H9 (cell line): ENCODE measurements at regions not wholly inside any gene's neighbourhood (a gene's known extent, or its start where the extent isn't known, plus 50 kb on each side); places are given as distances from the start of the nearest gene placed in this dataset.

Experiments
- DNase-seq: peaks from one replicate; pipeline ENCODE4 v3.0.0-alpha.2; 2017
- H2AFZ ChIP-seq: one replicate; pipeline ENCODE4 v1.6.1; 2013; ENCODE audit warnings: mild to moderate bottlenecking, low read length, control low read depth, moderate library complexity
- H2AK5ac ChIP-seq: 2 replicates; pipeline ENCODE4 v1.6.1; 2013; ENCODE audit warnings: low read length, control low read depth, mixed read lengths; ENCODE audit not compliant: insufficient read length
- H2BK120ac ChIP-seq: one replicate; pipeline ENCODE4 v1.6.1; 2013; ENCODE audit warnings: low read depth, mild to moderate bottlenecking, low read length, control low read depth, inconsistent platforms; ENCODE audit not compliant: poor library complexity, severe bottlenecking
- H2BK12ac ChIP-seq: 2 replicates; pipeline ENCODE4 v1.6.1; 2013; ENCODE audit warnings: low read length, control low read depth, mixed read lengths, low read depth; ENCODE audit not compliant: insufficient read length
- H2BK15ac ChIP-seq: 2 replicates; pipeline ENCODE4 v1.6.1; 2013; ENCODE audit warnings: low read depth, low read length, control low read depth
- H2BK20ac ChIP-seq: one replicate; pipeline ENCODE4 v1.6.1; 2013; ENCODE audit warnings: low read depth, mild to moderate bottlenecking, low read length, control low read depth, inconsistent platforms; ENCODE audit not compliant: poor library complexity, severe bottlenecking
- H2BK5ac ChIP-seq: 2 replicates; pipeline ENCODE4 v1.6.1; 2013; ENCODE audit warnings: low read length, control low read depth, mixed read lengths; ENCODE audit not compliant: insufficient read length
- H3K14ac ChIP-seq: 2 replicates; pipeline ENCODE4 v1.6.1; 2013; ENCODE audit warnings: low read length, control low read depth; ENCODE audit not compliant: insufficient read depth
- H3K18ac ChIP-seq: 2 replicates; pipeline ENCODE4 v1.6.1; 2013; ENCODE audit warnings: low read depth, mild to moderate bottlenecking, mixed read lengths, low read length, control low read depth; ENCODE audit not compliant: insufficient read length
- H3K23ac ChIP-seq: 2 replicates; pipeline ENCODE4 v1.6.1; 2013; ENCODE audit warnings: low read length, control low read depth, mixed read lengths, low read depth; ENCODE audit not compliant: insufficient read length
- H3K23me2 ChIP-seq: 2 replicates; pipeline ENCODE4 v1.6.1; 2013; ENCODE audit warnings: low read depth, mild to moderate bottlenecking, mixed read lengths, low read length, control low read depth; ENCODE audit not compliant: insufficient read length, poor library complexity, severe bottlenecking
- H3K27ac ChIP-seq: 2 replicates; pipeline ENCODE4 v1.5.1; 2013; ENCODE audit warnings: low read length, control low read depth, mixed read lengths, low read depth; ENCODE audit not compliant: insufficient read length
- H3K27me3 ChIP-seq: 2 replicates; pipeline ENCODE4 v1.6.1; 2013; ENCODE audit warnings: low read length, control low read depth, inconsistent platforms; ENCODE audit not compliant: insufficient read depth
- H3K4ac ChIP-seq: 2 replicates; pipeline ENCODE4 v1.6.1; 2013; ENCODE audit warnings: low read depth, mild to moderate bottlenecking, control low read depth, inconsistent platforms, low read length, moderate library complexity
- H3K4me1 ChIP-seq: 2 replicates; pipeline ENCODE4 v1.6.1; 2013; ENCODE audit warnings: low read length, control low read depth, inconsistent platforms; ENCODE audit not compliant: insufficient read depth
- H3K4me2 ChIP-seq: 2 replicates; pipeline ENCODE4 v1.6.1; 2013; ENCODE audit warnings: low read length, control low read depth, mixed read lengths; ENCODE audit not compliant: insufficient read length, insufficient read depth
- H3K56ac ChIP-seq: 2 replicates; pipeline ENCODE4 v1.6.1; 2013; ENCODE audit warnings: low read depth, mild to moderate bottlenecking, mixed read lengths, low read length, control low read depth; ENCODE audit not compliant: insufficient read length
- H3K79me1 ChIP-seq: 2 replicates; pipeline ENCODE4 v1.6.1; 2013; ENCODE audit warnings: low read depth, mild to moderate bottlenecking, moderate library complexity, low read length, control low read depth, inconsistent platforms; ENCODE audit not compliant: insufficient read depth, poor library complexity, severe bottlenecking
- H3K79me2 ChIP-seq: 2 replicates; pipeline ENCODE4 v1.6.1; 2013; ENCODE audit warnings: low read length, control low read depth, inconsistent platforms; ENCODE audit not compliant: insufficient read depth
- H3K9ac ChIP-seq: 2 replicates; pipeline ENCODE4 v1.6.1; 2013; ENCODE audit warnings: low read length, control low read depth, mixed read lengths; ENCODE audit not compliant: insufficient read length; ENCODE audit errors: extremely low read depth
- H3K9me3 ChIP-seq: one replicate; pipeline ENCODE4 v1.6.1; 2013; ENCODE audit warnings: low read depth, low read length, inconsistent platforms; ENCODE audit not compliant: control insufficient read depth
- H3T11ph ChIP-seq: one replicate; pipeline ENCODE4 v1.6.1; 2013; ENCODE audit warnings: mild to moderate bottlenecking, low read length, control low read depth, inconsistent platforms
- H4K20me1 ChIP-seq: one replicate; pipeline ENCODE4 v1.6.1; 2013; ENCODE audit not compliant: control insufficient read depth, insufficient read length, insufficient read depth
- H4K5ac ChIP-seq: 2 replicates; pipeline ENCODE4 v1.6.1; 2013; ENCODE audit warnings: low read depth, mild to moderate bottlenecking, mixed read lengths, low read length, control low read depth; ENCODE audit not compliant: insufficient read length
- H4K8ac ChIP-seq: replicated peaks from 2 replicates; pipeline ENCODE4 v1.6.1; 2013; ENCODE audit warnings: low read length, control low read depth, mixed read lengths, low read depth; ENCODE audit not compliant: insufficient read length
- H4K91ac ChIP-seq: 2 replicates; pipeline ENCODE4 v1.6.1; 2013; ENCODE audit warnings: low read depth, mild to moderate bottlenecking, moderate library complexity, mixed read lengths, low read length, control low read depth; ENCODE audit not compliant: insufficient read length
- H3K27ac Mint-ChIP-seq, 3 experiments: 2 replicates in 2 of 3; 3 replicates in 1 of 3; pipeline ENCODE4 v1.8.0; 2020 to 2021; ENCODE audit warnings: mixed read lengths in 3 of 3, mild to moderate bottlenecking in 1 of 3, moderate library complexity in 1 of 3
- H3K27me3 Mint-ChIP-seq: 2 replicates; pipeline ENCODE4 v1.8.0; 2021; ENCODE audit warnings: low read depth, mild to moderate bottlenecking, moderate library complexity, mixed read lengths
- H3K36me3 Mint-ChIP-seq, 3 experiments: 2 replicates in 2 of 3; 3 replicates in 1 of 3; pipeline ENCODE4 v1.8.0; 2020 to 2021; ENCODE audit warnings: low read depth in 3 of 3, mixed read lengths in 3 of 3; ENCODE audit not compliant: insufficient read depth in 1 of 3
- H3K4me1 Mint-ChIP-seq, 2 experiments: 2 replicates each; pipeline ENCODE4 v1.8.0; 2020; ENCODE audit warnings: mixed read lengths in 2 of 2
- H3K4me3 Mint-ChIP-seq, 2 experiments: 2 replicates in 1 of 2; 3 replicates in 1 of 2; pipeline ENCODE4 v1.8.0; 2020 to 2021; ENCODE audit warnings: mild to moderate bottlenecking in 2 of 2, mixed read lengths in 2 of 2, moderate library complexity in 1 of 2
- H3K9me3 Mint-ChIP-seq, 2 experiments: 2 replicates in 1 of 2; 3 replicates in 1 of 2; pipeline ENCODE4 v1.8.0; 2020; ENCODE audit warnings: mild to moderate bottlenecking in 2 of 2, mixed read lengths in 2 of 2, moderate library complexity in 1 of 2
- WGBS: extraction: QIAGEN DNeasy Blood & Tissue Kit; methylation state at CpG from one replicate; pipeline ENCODE4 v1.1.7; 2013; ENCODE audit warnings: missing lambda C conversion rate, low lambda C conversion rate, mixed read lengths; ENCODE audit not compliant: insufficient read length; ENCODE audit errors: extremely low coverage; 5-methylcytosine and 5-hydroxymethylcytosine counted together
- TF ChIP-seq, protein P1 (sequence below): fragments of 200-600 bp; sonication (generic); conservative IDR thresholded peaks from 3 replicates; pipeline ENCODE4 v1.8.0; 2021; ENCODE audit warnings: antibody characterized with exemption, mild to moderate bottlenecking

DNA sequence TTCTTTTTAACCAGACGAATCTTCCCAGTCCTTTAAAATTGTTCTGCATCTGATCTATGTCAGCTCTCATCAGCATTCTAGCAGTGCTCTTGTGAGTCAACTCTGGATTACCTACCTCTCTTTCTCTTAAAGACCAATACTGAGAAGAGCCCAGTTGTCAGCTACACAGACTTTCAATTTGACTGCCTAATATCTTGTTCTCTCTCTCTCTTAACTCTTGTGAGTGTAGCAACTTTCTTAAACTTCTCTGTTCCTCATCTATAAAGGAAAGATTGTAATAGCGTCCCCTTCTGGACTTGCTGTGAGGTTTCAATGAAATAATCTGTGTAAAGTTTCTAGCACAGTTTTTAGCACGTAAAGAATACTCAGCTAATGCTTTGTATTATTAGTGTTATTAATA lies 499.3 kb upstream of the ADAMTS5 start:
- no peak overlapping the region for H3K9ac ChIP-seq
- no peak overlapping the region for H3K18ac ChIP-seq
- no peak overlapping the region; a peak in 1 of 7 replicates for H3K27ac Mint-ChIP-seq
- H3T11ph ChIP-seq = no peak overlapping the region
- H2BK15ac ChIP-seq = no peak overlapping the region
- no peaks in the 10 kb centered on the region for H3K9me3 ChIP-seq
- H3K27me3 ChIP-seq = no peaks in the 10 kb centered on the region
- H4K5ac ChIP-seq = no peak overlapping the region
- no peak overlapping the region for H3K14ac ChIP-seq
- H2BK12ac ChIP-seq = no peak overlapping the region
- H3K23ac ChIP-seq = no peak overlapping the region
- H3K36me3 Mint-ChIP-seq = no peaks in the 10 kb centered on the region; a peak in 3 of 7 replicates
- no peaks in the 10 kb centered on the region for H3K4me1 Mint-ChIP-seq
- no peaks in the 10 kb centered on the region for H3K27me3 Mint-ChIP-seq
- no peak overlapping the region for H2AFZ ChIP-seq
- H2BK120ac ChIP-seq = no peak overlapping the region
- TF ChIP-seq, protein P1, sequence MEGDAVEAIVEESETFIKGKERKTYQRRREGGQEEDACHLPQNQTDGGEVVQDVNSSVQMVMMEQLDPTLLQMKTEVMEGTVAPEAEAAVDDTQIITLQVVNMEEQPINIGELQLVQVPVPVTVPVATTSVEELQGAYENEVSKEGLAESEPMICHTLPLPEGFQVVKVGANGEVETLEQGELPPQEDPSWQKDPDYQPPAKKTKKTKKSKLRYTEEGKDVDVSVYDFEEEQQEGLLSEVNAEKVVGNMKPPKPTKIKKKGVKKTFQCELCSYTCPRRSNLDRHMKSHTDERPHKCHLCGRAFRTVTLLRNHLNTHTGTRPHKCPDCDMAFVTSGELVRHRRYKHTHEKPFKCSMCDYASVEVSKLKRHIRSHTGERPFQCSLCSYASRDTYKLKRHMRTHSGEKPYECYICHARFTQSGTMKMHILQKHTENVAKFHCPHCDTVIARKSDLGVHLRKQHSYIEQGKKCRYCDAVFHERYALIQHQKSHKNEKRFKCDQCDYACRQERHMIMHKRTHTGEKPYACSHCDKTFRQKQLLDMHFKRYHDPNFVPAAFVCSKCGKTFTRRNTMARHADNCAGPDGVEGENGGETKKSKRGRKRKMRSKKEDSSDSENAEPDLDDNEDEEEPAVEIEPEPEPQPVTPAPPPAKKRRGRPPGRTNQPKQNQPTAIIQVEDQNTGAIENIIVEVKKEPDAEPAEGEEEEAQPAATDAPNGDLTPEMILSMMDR = peak; percentile 72
- H3K9me3 Mint-ChIP-seq = peaks cover 0 to 3% of the 10 kb centered on the region in 2 experiments; a peak in 2 of 5 replicates
- no peak overlapping the region for H3K4me3 Mint-ChIP-seq
- H3K27ac ChIP-seq = no peak overlapping the region
- DNase-seq = no peak
- no peak overlapping the region for H2BK20ac ChIP-seq
- no peak overlapping the region for H2AK5ac ChIP-seq
- no peak overlapping the region for H3K56ac ChIP-seq
- H3K4me2 ChIP-seq = no peak overlapping the region
- no peaks in the 10 kb centered on the region for H3K79me2 ChIP-seq
- WGBS = no CpG with 5 or more reads among the region's 3 CpGs
- H3K79me1 ChIP-seq = no peaks in the 10 kb centered on the region
- no peak overlapping the region for H3K4ac ChIP-seq
- H3K23me2 ChIP-seq = no peaks in the 10 kb centered on the region
- H2BK5ac ChIP-seq = no peak overlapping the region
- H4K8ac ChIP-seq = no peak overlapping the region
- H4K20me1 ChIP-seq = no peaks in the 10 kb centered on the region
- no peak overlapping the region for H4K91ac ChIP-seq
- H3K4me1 ChIP-seq = no peaks in the 10 kb centered on the region
